ENCODE measurements at regions not wholly inside any gene's neighbourhood (a gene's known extent, or its start where the extent isn't known, plus 50 kb on each side); places are given as distances from the start of the nearest gene placed in this dataset.

GRCh38 chr5:152861231-152861630 lies 456.2 kb upstream of the NMUR2 start:
- H3K36me3 ChIP-seq = no peaks in the 10 kb centered on the region
- H3K27ac ChIP-seq = no peak overlapping the region
- no peaks in the 10 kb centered on the region for H3K27me3 ChIP-seq
- no peaks in the 10 kb centered on the region for H3K9me3 ChIP-seq
- TF ChIP-seq POLR2A (IDR thresholded peaks at IDR 0.05) (no peak), CTCF (IDR thresholded peaks at IDR 0.05) (no peak)
- no peak for DNase-seq
- H3K4me3 ChIP-seq = no peak overlapping the region
- no peaks in the 10 kb centered on the region for H3K4me1 ChIP-seq

- H3K9me3 ChIP-seq = no peaks in the 10 kb centered on the region
- no peak for DNase-seq
- no peak overlapping the region for H3K27ac ChIP-seq
- no peaks in the 10 kb centered on the region for H3K36me3 ChIP-seq
- H3K4me1 ChIP-seq = no peaks in the 10 kb centered on the region
- no peak for TF ChIP-seq CTCF (IDR thresholded peaks at IDR 0.05)
- TF ChIP-seq POLR2A (IDR thresholded peaks at IDR 0.05) = no peak
- no peaks in the 10 kb centered on the region for H3K27me3 ChIP-seq
- no peak overlapping the region for H3K4me3 ChIP-seq
Measured at GRCh38 chr5:152864447-152864846, 459.4 kb upstream of the NMUR2 start.

GRCh38 chr5:152864991-152865390 lies 459.9 kb upstream of the NMUR2 start:
- Histone ChIP-seq H3K36me3 (no peaks in the 10 kb centered on the region), H3K27ac (no peak overlapping the region), H3K4me3 (no peak overlapping the region), H3K27me3 (no peaks in the 10 kb centered on the region), H3K4me1 (no peaks in the 10 kb centered on the region), H3K9me3 (no peaks in the 10 kb centered on the region)
- DNase-seq = no peak
- TF ChIP-seq POLR2A (IDR thresholded peaks at IDR 0.05) (no peak), CTCF (IDR thresholded peaks at IDR 0.05) (no peak)

- Histone ChIP-seq H3K4me3 (no peak overlapping the region), H3K27ac (no peak overlapping the region), H3K27me3 (no peaks in the 10 kb centered on the region), H3K4me1 (no peaks in the 10 kb centered on the region), H3K36me3 (no peaks in the 10 kb centered on the region), H3K9me3 (no peaks in the 10 kb centered on the region)
- TF ChIP-seq CTCF (IDR thresholded peaks at IDR 0.05) = no peak
- no peak for TF ChIP-seq POLR2A (IDR thresholded peaks at IDR 0.05)
- DNase-seq = no peak
Measured at GRCh38 chr5:152869971-152870370, 464.9 kb upstream of the NMUR2 start.

- H3K4me3 ChIP-seq = no peak overlapping the region
- H3K9me3 ChIP-seq = no peaks in the 10 kb centered on the region
- H3K4me1 ChIP-seq = no peaks in the 10 kb centered on the region
- TF ChIP-seq CTCF (IDR thresholded peaks at IDR 0.05) (no peak), POLR2A (IDR thresholded peaks at IDR 0.05) (no peak)
- no peaks in the 10 kb centered on the region for H3K27me3 ChIP-seq
- H3K36me3 ChIP-seq = no peaks in the 10 kb centered on the region
- no peak for DNase-seq
- no peak overlapping the region for H3K27ac ChIP-seq
Measured at GRCh38 chr5:152882621-152883020, 477.5 kb upstream of the NMUR2 start.

- DNase-seq = no peak
- no peak overlapping the region for H3K27ac ChIP-seq
- H3K27me3 ChIP-seq = no peaks in the 10 kb centered on the region
- H3K4me3 ChIP-seq = no peak overlapping the region
- no peaks in the 10 kb centered on the region for H3K36me3 ChIP-seq
- H3K4me1 ChIP-seq = no peaks in the 10 kb centered on the region
- TF ChIP-seq CTCF (IDR thresholded peaks at IDR 0.05) (no peak), POLR2A (IDR thresholded peaks at IDR 0.05) (no peak)
- no peaks in the 10 kb centered on the region for H3K9me3 ChIP-seq
Measured at GRCh38 chr5:152883066-152883775, 478.1 kb upstream of the NMUR2 start.

Data from Peyer's patch (tissue), 4 donors.